H1 (cell line): ENCODE measurements at regions not wholly inside any gene's neighbourhood (a gene's known extent, or its start where the extent isn't known, plus 50 kb on each side); places are given as distances from the start of the nearest gene placed in this dataset.
"Not testable (repeated sequence)": the region's sequence is repeated elsewhere in the genome, so short reads cannot be mapped to it uniquely, and the experiment has no call there.

Source experiments
- CTCF ChIA-PET: fragments of 300-600 bp; sonication (Branson Sonifier 250); formaldehyde crosslinking; loops from one replicate; lab custom pipeline; 2021; ENCODE audit not compliant: partially characterized antibody; lab: Charles Lee
- POLR2A ChIA-PET: fragments of 300-600 bp; sonication (Branson Sonifier 250); formaldehyde crosslinking; loops from one replicate; lab custom pipeline; 2021; ENCODE audit warnings: inconsistent platforms; ENCODE audit not compliant: partially characterized antibody; lab: Charles Lee
- DNase-seq, 2 experiments: peaks; one replicate each; pipeline versions ENCODE4 v3.0.0 to v3.0.0-alpha.2; 2010 to 2022; ENCODE audit warnings: low spot score in 2 of 2, low read depth in 1 of 2, mixed read lengths in 1 of 2
- FAIRE-seq: peaks from 2 replicates; lab custom pipeline; 2011; peaks lifted over from hg19 to GRCh38; lab: Jason Lieb, UNC
- H2AFZ ChIP-seq: 2 replicates; pipeline ENCODE4 v1.8.1; 2012; ENCODE audit warnings: low read length, inconsistent platforms
- H2AK5ac ChIP-seq: 2 replicates; pipeline ENCODE4 v1.6.1; 2013; ENCODE audit warnings: low read depth, low read length
- H2BK120ac ChIP-seq: replicated peaks from 2 replicates; pipeline ENCODE3; 2013; ENCODE audit warnings: low read depth, low read length, inconsistent platforms
- H2BK12ac ChIP-seq: 2 replicates; pipeline ENCODE4 v1.6.1; 2013; ENCODE audit warnings: low read depth, low read length
- H2BK15ac ChIP-seq: 2 replicates; pipeline ENCODE4 v1.6.1; 2013; ENCODE audit warnings: low read length
- H2BK20ac ChIP-seq: 2 replicates; pipeline ENCODE4 v1.6.1; 2013; ENCODE audit warnings: low read length
- H2BK5ac ChIP-seq: 2 replicates; pipeline ENCODE4 v1.6.1; 2013; ENCODE audit warnings: low read depth, low read length
- H3K14ac ChIP-seq: 2 replicates; pipeline ENCODE4 v1.6.1; 2013; ENCODE audit warnings: inconsistent platforms; ENCODE audit not compliant: insufficient read length
- H3K18ac ChIP-seq: 2 replicates; pipeline ENCODE4 v1.6.1; 2013; ENCODE audit warnings: low read length; ENCODE audit errors: extremely low read depth
- H3K23ac ChIP-seq: 2 replicates; pipeline ENCODE4 v1.6.1; 2013; ENCODE audit warnings: inconsistent platforms; ENCODE audit not compliant: insufficient read length
- H3K23me2 ChIP-seq: 2 replicates; pipeline ENCODE4 v1.6.1; 2013; ENCODE audit warnings: low read depth, low read length
- H3K27ac ChIP-seq: 2 replicates; pipeline ENCODE4 v1.6.1; 2011; ENCODE audit warnings: low read depth, low read length, inconsistent platforms
- H3K27me3 ChIP-seq, 4 experiments: replicated peaks in 1 of 4; 1 replicate in 1 of 4; 2 replicates in 3 of 4; pipeline versions ENCODE4 v1.6.1 to v1.8.1; 2011 to 2013; ENCODE audit warnings: low read length in 3 of 4, mild to moderate bottlenecking in 3 of 4, inconsistent platforms in 2 of 4, mixed read lengths in 2 of 4, moderate library complexity in 1 of 4; ENCODE audit not compliant: control insufficient read depth in 3 of 4, insufficient read depth in 3 of 4; ENCODE audit errors: extremely low read depth in 1 of 4
- H3K36me3 ChIP-seq, 4 experiments: 2 replicates each; pipeline versions ENCODE4 v1.6.1 to v1.8.1; 2011 to 2013; ENCODE audit warnings: mild to moderate bottlenecking in 4 of 4, low read length in 3 of 4, moderate library complexity in 2 of 4, control low read depth in 1 of 4, inconsistent platforms in 1 of 4; ENCODE audit not compliant: insufficient read depth in 4 of 4, control insufficient read depth in 2 of 4
- H3K4ac ChIP-seq: replicated peaks from 2 replicates; pipeline ENCODE3; 2013; ENCODE audit warnings: low read length, low read depth, mixed read lengths, inconsistent platforms; ENCODE audit not compliant: insufficient read length
- H3K4me1 ChIP-seq, 4 experiments: replicated peaks in 1 of 4; 1 replicate in 1 of 4; 2 replicates in 3 of 4; pipeline versions ENCODE4 v1.6.1 to v1.8.1; 2011 to 2013; ENCODE audit warnings: low read length in 3 of 4, inconsistent platforms in 2 of 4, mixed read lengths in 1 of 4; ENCODE audit not compliant: insufficient read depth in 4 of 4, control insufficient read depth in 3 of 4
- H3K4me2 ChIP-seq, 2 experiments: 2 replicates each; pipeline versions ENCODE4 v1.6.1 to v1.8.1; 2011 to 2013; ENCODE audit warnings: low read depth in 2 of 2, low read length in 2 of 2, control low read depth in 1 of 2, inconsistent platforms in 1 of 2, mild to moderate bottlenecking in 1 of 2; ENCODE audit not compliant: insufficient read depth in 1 of 2
- H3K4me3 ChIP-seq, 4 experiments: fragments of 200-600, 300-600 bp in 1 of 4; sonication (generic), shearing (Covaris generic), sonication (Bioruptor Twin) in 1 of 4; 2 replicates each; pipeline versions ENCODE4 v1.5.1 to v1.8.1; 2011 to 2016; ENCODE audit warnings: low read length in 4 of 4, low read depth in 3 of 4, control low read depth in 2 of 4, inconsistent platforms in 2 of 4, mild to moderate bottlenecking in 2 of 4, mixed read lengths in 1 of 4, moderate library complexity in 1 of 4; ENCODE audit not compliant: insufficient read depth in 2 of 4; ENCODE audit errors: extremely low read depth in 1 of 4
- H3K56ac ChIP-seq: replicated peaks from 2 replicates; pipeline ENCODE3; 2013; ENCODE audit warnings: low read depth, mild to moderate bottlenecking, mixed read lengths, low read length, inconsistent platforms; ENCODE audit not compliant: insufficient read length
- H3K79me1 ChIP-seq: 2 replicates; pipeline ENCODE4 v1.6.1; 2013; ENCODE audit warnings: low read depth, low read length, control low read depth
- H3K79me2 ChIP-seq, 2 experiments: 2 replicates each; pipeline versions ENCODE4 v1.6.1 to v1.8.1; 2012 to 2013; ENCODE audit warnings: low read length in 2 of 2, mild to moderate bottlenecking in 2 of 2, inconsistent platforms in 1 of 2; ENCODE audit not compliant: insufficient read depth in 2 of 2, control insufficient read depth in 1 of 2
- H3K9ac ChIP-seq, 4 experiments: replicated peaks in 1 of 4; 1 replicate in 1 of 4; 2 replicates in 3 of 4; pipeline versions ENCODE4 v1.6.1 to v1.8.1; 2011 to 2013; ENCODE audit warnings: low read depth in 3 of 4, low read length in 3 of 4, control low read depth in 2 of 4, mild to moderate bottlenecking in 2 of 4, moderate library complexity in 2 of 4, inconsistent platforms in 1 of 4; ENCODE audit errors: extremely low read depth in 1 of 4
- H3K9me3 ChIP-seq, 2 experiments: 2 replicates each; pipeline versions ENCODE4 v1.6.1 to v1.8.1; 2012 to 2013; ENCODE audit warnings: mild to moderate bottlenecking in 2 of 2, moderate library complexity in 2 of 2, control low read depth in 1 of 2, inconsistent platforms in 1 of 2, low read depth in 1 of 2, low read length in 1 of 2, mixed read lengths in 1 of 2; ENCODE audit not compliant: insufficient read depth in 2 of 2
- H4K20me1 ChIP-seq, 2 experiments: replicated peaks in 1 of 2; 2 replicates each; pipeline versions ENCODE3 to v1.8.1; 2011 to 2013; ENCODE audit warnings: inconsistent platforms in 2 of 2, low read length in 2 of 2, mild to moderate bottlenecking in 1 of 2; ENCODE audit not compliant: insufficient read depth in 2 of 2, control insufficient read depth in 1 of 2
- H4K5ac ChIP-seq: 2 replicates; pipeline ENCODE4 v1.6.1; 2013; ENCODE audit warnings: low read length, low read depth, mixed read lengths, inconsistent platforms; ENCODE audit not compliant: insufficient read length
- H4K8ac ChIP-seq: 2 replicates; pipeline ENCODE4 v1.8.0; 2013; ENCODE audit warnings: mild to moderate bottlenecking, moderate library complexity, low read length, inconsistent platforms; ENCODE audit not compliant: insufficient read depth; ENCODE audit errors: extremely low read depth
- H4K91ac ChIP-seq: replicated peaks from 2 replicates; pipeline ENCODE3; 2013; ENCODE audit warnings: low read length, mixed read lengths, inconsistent platforms; ENCODE audit not compliant: insufficient read length
- WGBS, 2 experiments: shearing (Covaris generic) in 1 of 2; methylation state at CpG; one replicate each; pipeline versions ENCODE4 v1.1.6 to v1.1.7; 2013 to 2015; ENCODE audit warnings: low lambda C conversion rate in 2 of 2, mixed read lengths in 2 of 2, inconsistent platforms in 1 of 2, low coverage in 1 of 2, missing lambda C conversion rate in 1 of 2; ENCODE audit not compliant: insufficient replicate concordance in 2 of 2, insufficient coverage in 1 of 2, insufficient read length in 1 of 2; ENCODE audit errors: extremely low coverage in 1 of 2, missing lambda C conversion rate in 1 of 2; 5-methylcytosine and 5-hydroxymethylcytosine counted together

DNA sequence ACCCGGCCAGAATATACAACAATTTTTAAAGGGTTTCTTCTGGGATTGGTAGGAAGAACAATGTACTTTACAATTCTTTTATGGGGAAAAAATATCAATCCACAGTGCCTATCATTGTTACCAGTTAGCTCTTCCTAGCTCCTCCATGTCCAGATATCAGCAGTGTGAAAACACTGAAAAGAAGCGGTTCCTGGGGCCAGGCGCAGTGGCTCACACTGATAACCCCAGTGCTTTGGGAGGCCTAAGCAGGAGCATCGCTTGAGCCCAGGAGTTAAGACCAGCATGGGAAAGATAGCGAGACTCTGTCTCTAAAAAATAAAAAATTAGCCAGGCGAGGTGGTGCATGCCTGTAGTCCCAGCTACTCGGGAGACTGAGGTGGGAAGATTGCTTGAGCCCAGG, 114.5 kb upstream of the VOPP1 start:
- H4K5ac ChIP-seq, H2BK15ac ChIP-seq, H3K9me3 ChIP-seq, H3K79me2 ChIP-seq, H3K23me2 ChIP-seq, H3K14ac ChIP-seq, H3K56ac ChIP-seq, H3K79me1 ChIP-seq, H2BK12ac ChIP-seq, H3K23ac ChIP-seq, H3K4me2 ChIP-seq, H2AK5ac ChIP-seq, H2BK5ac ChIP-seq, H3K36me3 ChIP-seq, H3K27me3 ChIP-seq, H3K4me3 ChIP-seq, FAIRE-seq, H2BK20ac ChIP-seq, H3K9ac ChIP-seq, CTCF ChIA-PET, DNase-seq, H2BK120ac ChIP-seq, POLR2A ChIA-PET, H3K18ac ChIP-seq, H3K4me1 ChIP-seq, H2AFZ ChIP-seq, H3K27ac ChIP-seq, H4K8ac ChIP-seq, H3K4ac ChIP-seq, H4K20me1 ChIP-seq, H4K91ac ChIP-seq: not testable (repeated sequence)
- WGBS, 2 experiments, result 88% methylated on average over 7 of the region's 7 CpGs; no CpG with 5 or more reads in 1 of the 2 experiments

DNA sequence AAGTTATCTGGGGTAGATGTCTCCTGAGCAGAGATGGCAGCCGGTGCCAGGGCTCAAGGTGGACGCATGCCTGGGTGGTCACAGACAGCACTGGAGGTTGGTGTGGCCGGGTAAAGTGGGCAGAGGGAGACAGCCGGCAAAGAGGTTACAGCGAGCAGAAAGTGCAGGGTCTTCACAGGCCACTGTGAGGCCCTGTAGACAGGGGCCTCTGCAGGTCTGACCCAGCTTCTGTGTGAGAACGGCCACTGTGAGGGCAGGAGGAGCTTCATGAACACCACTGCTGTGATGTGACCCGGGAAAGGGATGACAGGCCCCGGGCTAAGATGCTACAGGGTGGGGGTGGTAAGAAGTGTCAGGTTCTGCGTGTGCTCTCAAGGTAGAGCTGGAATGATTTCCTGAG, 111.2 kb upstream of the VOPP1 start:
- H4K20me1 ChIP-seq, H3K18ac ChIP-seq, H3K27me3 ChIP-seq, POLR2A ChIA-PET, H3K4me3 ChIP-seq, H2BK15ac ChIP-seq, H2AK5ac ChIP-seq, H3K79me1 ChIP-seq, H3K36me3 ChIP-seq, H3K4me1 ChIP-seq, H4K91ac ChIP-seq, H3K14ac ChIP-seq, H3K79me2 ChIP-seq, H3K56ac ChIP-seq, H3K23ac ChIP-seq, H4K5ac ChIP-seq, H3K4ac ChIP-seq, H2BK5ac ChIP-seq, H2BK120ac ChIP-seq, H3K23me2 ChIP-seq, H2BK12ac ChIP-seq, H4K8ac ChIP-seq, H2AFZ ChIP-seq, H3K27ac ChIP-seq, H3K9ac ChIP-seq, FAIRE-seq, H3K9me3 ChIP-seq, DNase-seq, H3K4me2 ChIP-seq, CTCF ChIA-PET, H2BK20ac ChIP-seq: not testable (repeated sequence)
- WGBS, 2 experiments, result 80% methylated on average over 9 of the region's 9 CpGs; no CpG with 5 or more reads in 1 of the 2 experiments
